A549 (cell line): ENCODE measurements at regions not wholly inside any gene's neighbourhood (a gene's known extent, or its start where the extent isn't known, plus 50 kb on each side); places are given as distances from the start of the nearest gene placed in this dataset.
"Not testable (repeated sequence)": the region's sequence is repeated elsewhere in the genome, so short reads cannot be mapped to it uniquely, and the experiment has no call there.

Experiments
- ATAC-seq, 2 experiments: fragments of 200-7000 bp in 1 of 2; fragments of >200 bp in 1 of 2; cut with Nextera tagmentation in 1 of 2; cut with Tn5 transposase in 1 of 2; 3 replicates each; pipeline versions ENCODE4 v1.8.0 to v1.9.1; 2018 to 2020; ENCODE audit warnings: mild to moderate bottlenecking in 1 of 2, moderate library complexity in 1 of 2
- CTCF ChIA-PET: fragments of 300-600 bp; sonication (Branson Sonifier 250); formaldehyde crosslinking; extraction: SDS; loops from one replicate; lab custom pipeline; 2021; ENCODE audit warnings: antibody characterized with exemption, inconsistent platforms; lab: Yijun Ruan, JAX
- POLR2A ChIA-PET: fragments of 350-600 bp; formaldehyde crosslinking; extraction: SDS; loops from one replicate; lab custom pipeline; 2021; ENCODE audit warnings: antibody characterized with exemption, inconsistent platforms; lab: Yijun Ruan, JAX
- DNase-seq, 2 experiments: peaks; one replicate each; pipeline versions ENCODE4 v3.0.0 to v3.0.0-alpha.2; 2011 to 2016; ENCODE audit warnings: low read depth in 1 of 2, low spot score in 1 of 2
- FAIRE-seq: peaks from 2 replicates; lab custom pipeline; 2011; peaks lifted over from hg19 to GRCh38; lab: Jason Lieb, UNC
- H3K27ac ChIP-seq, 2 experiments: fragments of >200 bp; sonication (Bioruptor Twin); formaldehyde crosslinking; 3 replicates each; pipeline ENCODE4 v1.5.1; 2016 to 2017
- H3K4me1 ChIP-seq: fragments of >200 bp; sonication (Bioruptor Twin); formaldehyde crosslinking; 3 replicates; pipeline ENCODE4 v1.6.1; 2016
- H3K4me2 ChIP-seq: fragments of >200 bp; sonication (Bioruptor Twin); formaldehyde crosslinking; 3 replicates; pipeline ENCODE4 v1.6.1; 2016
- H3K4me3 ChIP-seq: fragments of >200 bp; sonication (Bioruptor Twin); formaldehyde crosslinking; 3 replicates; pipeline ENCODE4 v1.5.1; 2016
- H3K9me3 ChIP-seq: fragments of >200 bp; sonication (Bioruptor Twin); formaldehyde crosslinking; 3 replicates; pipeline ENCODE4 v1.6.1; 2016
- CEBPB ChIP-seq, 2 experiments: fragments of >200 bp in 1 of 2; sonication (Bioruptor Twin) in 1 of 2; formaldehyde crosslinking in 1 of 2; IDR thresholded peaks; 2 replicates each; pipeline ENCODE4 v1.6.1; 2012 to 2016
- MAFK ChIP-seq: fragments of 450-650 bp; IDR thresholded peaks from 2 replicates; pipeline ENCODE4 v1.6.1; 2014; ENCODE audit not compliant: partially characterized antibody
- NPAS2 ChIP-seq: fragments of 250-450 bp; sonication (Bioruptor Pico); IDR thresholded peaks from 2 replicates; pipeline ENCODE4 v1.8.0; 2022; ENCODE audit warnings: mild to moderate bottlenecking, moderate library complexity, borderline replicate concordance
- POLR2A ChIP-seq: IDR thresholded peaks from 2 replicates; pipeline ENCODE4 v1.6.1; 2012; ENCODE audit warnings: mild to moderate bottlenecking, low read length
- RAD21 ChIP-seq, 2 experiments: fragments of >200 bp in 1 of 2; sonication (Bioruptor Twin) in 1 of 2; formaldehyde crosslinking in 1 of 2; IDR thresholded peaks in 1 of 2; conservative IDR thresholded peaks in 1 of 2; 2 replicates in 1 of 2; 3 replicates in 1 of 2; pipeline ENCODE4 v1.6.1; 2012 to 2018; ENCODE audit warnings: inconsistent platforms in 1 of 2
- WGBS: methylation state at CpG from one replicate; pipeline ENCODE4 v1.1.6; 2017; ENCODE audit errors: missing lambda C conversion rate; 5-methylcytosine and 5-hydroxymethylcytosine counted together
- TF ChIP-seq, protein P1 (sequence below): fragments of 200-600 bp; sonication (generic); IDR thresholded peaks from 2 replicates; pipeline ENCODE4 v1.6.1; 2016; ENCODE audit warnings: antibody characterized with exemption, mild to moderate bottlenecking, moderate library complexity
- TF ChIP-seq, protein P2 (sequence below): fragments of 250-450 bp; sonication (Bioruptor Pico); IDR thresholded peaks from 2 replicates; pipeline ENCODE4 v1.5.0; 2020; ENCODE audit warnings: low read depth, mild to moderate bottlenecking, moderate library complexity
- TF ChIP-seq, protein P3 (sequence below): fragments of 250-450 bp; sonication (Bioruptor Pico); IDR thresholded peaks from 2 replicates; pipeline ENCODE4 v1.5.0; 2021; ENCODE audit warnings: mild to moderate bottlenecking, moderate library complexity, borderline replicate concordance

DNA sequence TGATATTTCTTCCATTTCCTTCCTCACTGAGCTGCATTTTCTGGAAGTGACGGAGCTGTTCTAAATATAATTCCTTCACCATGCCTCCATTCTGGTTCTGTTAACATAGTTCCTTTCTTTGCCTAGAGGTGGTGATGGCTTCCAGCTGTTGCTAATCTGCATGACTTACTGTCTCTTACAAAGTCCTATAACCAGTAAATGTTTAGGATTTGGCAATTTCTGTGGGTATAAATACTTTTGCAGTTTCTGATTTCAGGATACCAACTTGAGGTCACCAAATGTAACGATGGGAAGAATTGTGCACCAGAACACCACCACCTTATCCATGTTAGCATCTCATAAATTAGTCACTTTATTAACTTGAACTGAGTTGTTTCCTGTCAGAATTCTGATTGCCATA is 101.7 kb upstream of the FN1 start (continued):
- TF ChIP-seq, protein P1, sequence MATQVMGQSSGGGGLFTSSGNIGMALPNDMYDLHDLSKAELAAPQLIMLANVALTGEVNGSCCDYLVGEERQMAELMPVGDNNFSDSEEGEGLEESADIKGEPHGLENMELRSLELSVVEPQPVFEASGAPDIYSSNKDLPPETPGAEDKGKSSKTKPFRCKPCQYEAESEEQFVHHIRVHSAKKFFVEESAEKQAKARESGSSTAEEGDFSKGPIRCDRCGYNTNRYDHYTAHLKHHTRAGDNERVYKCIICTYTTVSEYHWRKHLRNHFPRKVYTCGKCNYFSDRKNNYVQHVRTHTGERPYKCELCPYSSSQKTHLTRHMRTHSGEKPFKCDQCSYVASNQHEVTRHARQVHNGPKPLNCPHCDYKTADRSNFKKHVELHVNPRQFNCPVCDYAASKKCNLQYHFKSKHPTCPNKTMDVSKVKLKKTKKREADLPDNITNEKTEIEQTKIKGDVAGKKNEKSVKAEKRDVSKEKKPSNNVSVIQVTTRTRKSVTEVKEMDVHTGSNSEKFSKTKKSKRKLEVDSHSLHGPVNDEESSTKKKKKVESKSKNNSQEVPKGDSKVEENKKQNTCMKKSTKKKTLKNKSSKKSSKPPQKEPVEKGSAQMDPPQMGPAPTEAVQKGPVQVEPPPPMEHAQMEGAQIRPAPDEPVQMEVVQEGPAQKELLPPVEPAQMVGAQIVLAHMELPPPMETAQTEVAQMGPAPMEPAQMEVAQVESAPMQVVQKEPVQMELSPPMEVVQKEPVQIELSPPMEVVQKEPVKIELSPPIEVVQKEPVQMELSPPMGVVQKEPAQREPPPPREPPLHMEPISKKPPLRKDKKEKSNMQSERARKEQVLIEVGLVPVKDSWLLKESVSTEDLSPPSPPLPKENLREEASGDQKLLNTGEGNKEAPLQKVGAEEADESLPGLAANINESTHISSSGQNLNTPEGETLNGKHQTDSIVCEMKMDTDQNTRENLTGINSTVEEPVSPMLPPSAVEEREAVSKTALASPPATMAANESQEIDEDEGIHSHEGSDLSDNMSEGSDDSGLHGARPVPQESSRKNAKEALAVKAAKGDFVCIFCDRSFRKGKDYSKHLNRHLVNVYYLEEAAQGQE, result no peak

DNA sequence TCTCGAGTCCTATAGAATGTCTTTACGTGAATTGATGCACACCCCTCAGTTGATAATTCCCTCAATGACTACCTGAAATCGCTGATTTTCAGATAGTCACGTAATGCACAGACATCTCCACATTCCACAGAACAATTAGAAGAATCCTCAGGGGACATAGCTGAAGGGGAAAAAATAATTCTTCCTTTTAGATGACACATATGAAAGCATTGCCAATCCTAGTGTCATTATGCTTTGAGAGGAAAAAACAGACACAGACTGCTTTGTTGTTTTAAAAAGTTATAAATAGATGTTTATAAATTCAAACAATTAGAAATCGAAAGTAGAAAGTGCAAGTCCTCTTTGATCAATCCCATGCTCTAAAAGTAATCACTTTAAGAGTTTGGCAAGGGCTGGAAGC is 100.6 kb upstream of the FN1 start:
- FAIRE-seq (no peak), ATAC-seq (no peak)
- POLR2A ChIA-PET, result no interaction called here
- no peak overlapping the region for H3K4me3 ChIP-seq
- no peaks in the 10 kb centered on the region for H3K9me3 ChIP-seq
- TF ChIP-seq, protein P2, sequence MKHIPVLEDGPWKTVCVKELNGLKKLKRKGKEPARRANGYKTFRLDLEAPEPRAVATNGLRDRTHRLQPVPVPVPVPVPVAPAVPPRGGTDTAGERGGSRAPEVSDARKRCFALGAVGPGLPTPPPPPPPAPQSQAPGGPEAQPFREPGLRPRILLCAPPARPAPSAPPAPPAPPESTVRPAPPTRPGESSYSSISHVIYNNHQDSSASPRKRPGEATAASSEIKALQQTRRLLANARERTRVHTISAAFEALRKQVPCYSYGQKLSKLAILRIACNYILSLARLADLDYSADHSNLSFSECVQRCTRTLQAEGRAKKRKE (CRISPR knock-in tag), result no peak
- no peak for TF ChIP-seq POLR2A
- no peak for TF ChIP-seq MAFK
- TF ChIP-seq, all 56 proteins: peak for 0
- DNase-seq, result no peak
- no peak overlapping the region for H3K27ac ChIP-seq
- H3K4me1 ChIP-seq, result 0 out of 3 replicates have a peak, but pooled peaks cover 15% of the 10 kb centered on the region
- CTCF ChIA-PET, result no interaction called here
- no peak overlapping the region for H3K4me2 ChIP-seq
- 80% methylated on average over 5 of the region's 5 CpGs for WGBS

DNA sequence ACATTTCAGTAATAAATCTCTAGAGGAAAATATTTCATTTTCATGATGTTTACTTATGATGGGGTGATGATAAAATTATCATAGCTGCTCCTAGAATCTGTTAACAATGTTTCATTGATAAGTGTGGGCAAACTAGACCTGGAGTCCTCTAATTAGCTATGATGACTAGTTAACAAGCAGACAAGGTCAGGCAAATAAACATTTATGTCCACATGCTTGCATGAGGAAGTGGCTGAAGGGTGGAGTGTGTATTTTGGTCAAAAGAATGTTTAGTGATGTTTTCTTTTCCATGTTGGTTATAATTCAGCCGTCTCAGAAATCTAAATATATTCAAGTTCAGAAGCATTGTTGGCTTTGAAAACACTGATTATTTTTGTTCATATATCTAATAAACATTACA is 99.9 kb upstream of the FN1 start:
- ATAC-seq (no peak), DNase-seq (no peak)

DNA sequence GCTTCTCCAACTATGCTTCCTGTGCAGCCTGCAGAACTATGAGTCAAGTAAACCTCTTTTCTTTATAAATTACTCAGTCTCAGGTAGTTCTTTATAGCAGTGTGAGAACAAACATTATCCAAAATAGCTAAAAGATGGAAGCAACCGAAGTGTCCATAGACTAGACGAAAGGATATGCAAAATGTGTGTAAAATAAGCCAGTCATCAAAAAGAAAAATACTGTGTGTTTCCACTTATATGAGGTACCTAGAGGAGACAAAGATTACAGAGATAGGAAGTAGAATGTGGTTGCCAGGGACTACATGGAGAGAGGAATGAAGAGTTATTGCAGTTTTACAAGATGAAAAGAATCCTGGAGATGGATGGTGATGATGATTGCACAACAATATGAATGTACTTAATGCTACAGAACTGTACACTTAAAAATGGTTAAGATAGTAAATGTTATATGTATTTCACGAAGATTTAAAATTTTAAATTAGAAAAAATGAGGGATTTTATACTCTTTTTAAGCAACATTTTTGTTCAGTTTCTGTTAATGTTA is 99.3 kb upstream of the FN1 start:
- Histone ChIP-seq H3K4me2 (no peak overlapping the region), H3K27ac (no peak overlapping the region), H3K4me3 (no peak overlapping the region), H3K9me3 (no peaks in the 10 kb centered on the region), H3K4me1 (peaks cover 23% of the 10 kb centered on the region)
- ATAC-seq, result no peak
- ChIA-PET POLR2A (no interaction called here), CTCF (no interaction called here)
- 72% methylated on average over 3 of the region's 3 CpGs for WGBS
- TF ChIP-seq MAFK, result peak; percentile 60
- TF ChIP-seq CEBPB (IDR thresholded peaks at IDR 0.05), result peak in 1 of 2 experiments; percentile 42; a peak in 2 of 4 replicates
- no peak for TF ChIP-seq NPAS2 (CRISPR knock-in tag)
- no peak for FAIRE-seq
- no peak for DNase-seq

More for the DNA sequence above, 99.9 kb upstream of the FN1 start:
- Histone ChIP-seq H3K27ac (no peak overlapping the region), H3K4me3 (no peak overlapping the region), H3K4me1 (peaks cover 22% of the 10 kb centered on the region; the same call in 1 of the 3 replicates), H3K4me2 (no peak overlapping the region), H3K9me3 (no peaks in the 10 kb centered on the region)
- FAIRE-seq, result no peak
- WGBS, result 9% methylated on average over 1 of the region's 1 CpG
- CTCF ChIA-PET, result no interaction called here
- POLR2A ChIA-PET, result no interaction called here
- TF ChIP-seq RAD21 (conservative IDR thresholded peaks at IDR 0.05 in 1 of 2, IDR thresholded peaks at IDR 0.05 in 1 of 2), result no peak
- TF ChIP-seq, protein P3, sequence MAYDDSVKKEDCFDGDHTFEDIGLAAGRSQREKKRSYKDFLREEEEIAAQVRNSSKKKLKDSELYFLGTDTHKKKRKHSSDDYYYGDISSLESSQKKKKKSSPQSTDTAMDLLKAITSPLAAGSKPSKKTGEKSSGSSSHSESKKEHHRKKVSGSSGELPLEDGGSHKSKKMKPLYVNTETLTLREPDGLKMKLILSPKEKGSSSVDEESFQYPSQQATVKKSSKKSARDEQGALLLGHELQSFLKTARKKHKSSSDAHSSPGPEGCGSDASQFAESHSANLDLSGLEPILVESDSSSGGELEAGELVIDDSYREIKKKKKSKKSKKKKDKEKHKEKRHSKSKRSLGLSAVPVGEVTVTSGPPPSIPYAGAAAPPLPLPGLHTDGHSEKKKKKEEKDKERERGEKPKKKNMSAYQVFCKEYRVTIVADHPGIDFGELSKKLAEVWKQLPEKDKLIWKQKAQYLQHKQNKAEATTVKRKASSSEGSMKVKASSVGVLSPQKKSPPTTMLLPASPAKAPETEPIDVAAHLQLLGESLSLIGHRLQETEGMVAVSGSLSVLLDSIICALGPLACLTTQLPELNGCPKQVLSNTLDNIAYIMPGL (CRISPR knock-in tag), result no peak

DNA sequence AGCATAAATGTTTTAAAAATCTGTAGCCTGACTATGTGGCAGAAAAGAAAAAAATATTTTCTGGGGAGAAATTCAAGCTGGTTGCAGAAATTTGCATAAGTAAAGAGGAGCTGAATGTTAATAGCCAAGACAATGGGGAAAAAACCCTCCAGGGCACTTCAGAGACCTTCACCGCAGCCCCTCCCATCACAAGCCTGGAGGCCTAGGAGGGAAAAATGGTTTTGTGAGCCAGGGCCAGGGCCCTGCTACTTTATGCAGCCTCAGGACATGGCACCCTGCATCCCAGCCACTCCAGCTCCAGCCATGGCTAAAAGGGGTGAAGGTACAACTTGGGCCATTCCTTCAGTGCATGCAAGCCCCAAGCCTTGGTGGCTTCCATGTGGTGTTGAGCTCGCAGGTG is 97.8 kb upstream of the FN1 start:
- H3K4me2 ChIP-seq, ATAC-seq, H3K9me3 ChIP-seq, H3K27ac ChIP-seq, FAIRE-seq, H3K4me3 ChIP-seq, DNase-seq, POLR2A ChIA-PET: not testable (repeated sequence)
- 68% methylated on average over 2 of the region's 2 CpGs for WGBS
- CTCF ChIA-PET, result interaction anchor here (1.2 kb wide), 1 partner anchor 14 kb away, joined by 4 read pairs; no protein-coding TSS in a partner anchor
- peaks cover 38% of the 10 kb centered on the region for H3K4me1 ChIP-seq
